ENCODE measurements at regions not wholly inside any gene's neighbourhood (a gene's known extent, or its start where the extent isn't known, plus 50 kb on each side); places are given as distances from the start of the nearest gene placed in this dataset.

DNA sequence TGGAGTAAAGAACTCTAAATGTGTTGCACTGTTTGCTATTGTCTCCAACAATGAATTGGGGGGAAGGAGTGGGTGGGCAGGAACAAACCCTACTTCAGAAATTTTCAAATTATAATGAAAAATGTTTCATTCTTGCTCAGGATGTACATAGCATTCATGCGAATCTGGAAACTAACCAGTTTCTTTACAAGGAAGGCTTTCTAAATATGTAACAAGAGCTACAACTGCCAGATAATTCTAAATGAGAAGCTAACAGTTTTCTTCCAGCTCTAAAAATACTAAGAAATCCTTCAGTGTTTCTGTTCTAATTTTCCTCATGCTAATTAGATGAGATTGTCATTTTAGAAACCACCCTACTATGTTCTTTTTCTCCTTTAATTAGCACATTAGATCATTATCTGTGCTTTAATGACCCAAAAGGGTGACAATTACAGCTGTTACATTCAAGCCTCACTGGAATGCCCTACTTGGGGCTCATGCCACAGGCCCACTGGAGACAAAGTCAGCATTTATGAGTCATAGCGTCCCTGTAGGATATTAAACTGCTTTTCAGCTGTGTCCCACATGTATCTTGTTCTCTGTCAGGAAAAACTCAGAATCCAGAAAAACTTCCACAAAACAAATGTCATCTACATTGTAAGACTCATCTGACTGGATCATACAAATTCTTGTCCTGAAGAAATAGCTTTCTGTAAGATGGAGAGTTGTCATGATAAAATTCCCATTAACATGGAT is 804.6 kb upstream of the CXADR start:
- DNase-seq, result no peak

DNA sequence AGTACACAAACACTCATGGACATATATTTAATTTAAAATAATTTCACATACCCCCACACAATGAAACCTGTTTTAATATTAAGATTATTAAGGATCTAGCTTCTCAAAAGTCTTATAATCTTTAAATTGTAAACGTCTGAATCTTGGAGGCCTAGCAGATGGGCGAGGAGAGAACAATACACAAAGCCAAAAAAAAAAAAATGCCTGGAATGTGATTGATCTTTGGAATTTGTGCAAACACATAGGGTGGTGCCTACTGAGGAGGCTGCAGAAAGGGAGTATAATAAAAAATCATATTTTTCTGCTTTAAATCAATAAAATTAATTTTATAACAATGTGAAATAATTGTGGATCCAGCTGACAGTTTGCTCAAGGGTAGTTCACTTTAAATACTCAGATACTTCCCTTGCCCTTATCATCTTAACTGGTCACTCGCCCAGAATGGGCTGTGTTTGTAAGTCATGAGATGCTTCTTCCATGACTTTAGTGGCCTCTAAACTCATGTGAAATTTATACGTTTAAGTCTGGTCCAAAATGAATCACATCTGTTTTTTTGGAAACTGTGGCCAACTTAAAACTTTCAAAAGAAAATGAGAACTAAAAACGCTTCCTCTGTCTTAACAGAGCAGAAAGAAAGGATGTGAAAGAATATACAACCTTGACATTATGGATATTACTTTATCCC is 802.8 kb upstream of the CXADR start:
- DNase-seq, result no peak

DNA sequence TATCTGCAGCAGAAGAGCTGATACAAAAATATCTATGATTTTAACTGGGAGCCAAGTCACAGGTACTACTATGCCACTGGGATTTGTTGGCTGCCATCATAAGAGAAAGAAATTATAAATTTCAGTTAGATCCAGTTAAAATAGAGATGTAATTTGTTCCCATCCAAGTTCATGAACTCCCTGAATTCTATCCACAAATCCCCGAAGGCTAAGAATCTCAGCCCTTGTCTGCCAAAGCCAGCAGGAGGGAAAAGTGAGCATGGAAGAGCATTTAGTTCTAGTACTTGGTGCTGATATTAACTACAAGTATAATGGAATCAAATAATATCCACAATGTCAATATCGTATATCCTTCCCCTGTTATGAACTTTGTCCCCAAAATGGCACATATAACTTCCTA is 801.1 kb upstream of the CXADR start:
- DNase-seq, result no peak

DNA sequence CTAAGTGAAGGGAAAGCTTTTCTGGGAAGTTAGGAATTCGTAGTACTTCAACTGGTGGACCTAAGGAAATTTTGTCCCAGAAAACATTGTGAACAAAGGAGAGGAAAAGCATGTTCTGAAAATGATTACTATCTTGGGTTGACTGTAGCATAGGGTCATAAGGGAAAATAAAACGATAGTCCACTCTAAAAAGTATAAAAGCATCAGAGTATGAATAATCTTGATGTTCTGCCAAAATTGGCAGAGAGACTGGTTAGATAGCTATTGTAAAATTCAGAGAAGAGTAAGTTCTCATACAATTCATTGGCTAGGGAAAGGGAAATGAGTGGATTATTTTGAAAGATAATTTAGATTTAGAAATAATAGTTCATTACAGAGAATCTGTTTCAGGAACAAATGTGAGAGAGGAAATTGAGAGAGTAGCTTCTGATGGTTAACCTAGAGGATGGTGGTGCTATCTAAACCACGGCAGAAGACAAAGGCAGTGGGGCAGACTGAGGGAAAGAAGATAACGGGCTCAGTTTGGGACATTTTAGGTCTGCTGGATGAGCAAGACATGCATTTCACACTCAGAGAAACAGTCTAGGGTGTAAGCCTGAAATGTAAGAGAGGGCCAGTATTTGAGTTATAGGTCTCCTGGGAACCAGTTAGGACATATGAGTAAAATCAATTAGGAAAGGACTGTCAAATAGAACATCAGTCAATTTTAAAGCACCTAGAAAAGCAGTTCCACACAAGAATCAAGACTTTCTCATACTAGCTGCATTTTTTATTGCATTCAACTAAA is 799.3 kb upstream of the CXADR start:
- DNase-seq, result no peak

DNA sequence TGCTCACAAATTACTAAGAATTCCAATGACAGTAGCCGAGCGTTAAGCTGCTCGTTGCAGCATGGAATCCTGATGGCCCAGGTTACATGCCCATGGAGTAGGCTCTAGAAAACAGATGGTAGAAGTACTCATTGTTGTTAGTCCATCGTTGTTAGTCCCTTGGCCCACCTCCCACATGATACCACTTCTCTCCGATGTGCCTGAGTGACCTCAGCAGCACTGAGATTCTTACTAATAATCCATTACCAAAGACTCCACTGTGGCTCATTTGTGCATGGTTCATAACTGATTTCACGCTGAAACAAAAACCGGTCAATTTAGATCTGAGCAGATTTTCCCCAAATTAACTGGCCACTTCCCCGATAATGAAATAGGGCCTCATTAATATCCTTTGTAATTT is 772.3 kb upstream of the CXADR start:
- no peak for DNase-seq

DNA sequence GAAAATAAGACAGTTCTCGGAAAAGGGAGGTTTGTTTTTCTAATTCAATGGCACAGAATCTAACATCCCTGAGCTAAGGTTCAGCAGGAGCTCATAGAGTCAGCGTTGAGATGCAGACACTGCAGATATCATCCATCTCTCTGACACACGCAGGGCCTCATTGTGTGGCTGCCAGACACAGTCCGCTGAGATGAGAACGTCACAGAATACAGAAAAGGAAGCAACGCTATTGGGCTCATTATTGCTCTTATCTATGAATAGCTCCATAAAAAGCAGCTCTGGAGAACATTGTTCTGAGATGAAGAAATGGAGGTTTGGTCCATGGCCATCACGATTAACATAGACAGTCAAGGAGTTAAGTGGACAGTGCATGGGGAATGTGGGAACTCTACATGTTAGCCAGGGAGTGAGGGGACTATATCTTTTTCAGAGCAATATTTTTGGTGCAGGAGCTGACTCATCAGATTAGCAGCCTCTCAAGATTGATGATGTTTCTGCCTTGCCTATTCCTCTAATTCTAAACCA is 771.6 kb upstream of the CXADR start:
- DNase-seq, result no peak

DNA sequence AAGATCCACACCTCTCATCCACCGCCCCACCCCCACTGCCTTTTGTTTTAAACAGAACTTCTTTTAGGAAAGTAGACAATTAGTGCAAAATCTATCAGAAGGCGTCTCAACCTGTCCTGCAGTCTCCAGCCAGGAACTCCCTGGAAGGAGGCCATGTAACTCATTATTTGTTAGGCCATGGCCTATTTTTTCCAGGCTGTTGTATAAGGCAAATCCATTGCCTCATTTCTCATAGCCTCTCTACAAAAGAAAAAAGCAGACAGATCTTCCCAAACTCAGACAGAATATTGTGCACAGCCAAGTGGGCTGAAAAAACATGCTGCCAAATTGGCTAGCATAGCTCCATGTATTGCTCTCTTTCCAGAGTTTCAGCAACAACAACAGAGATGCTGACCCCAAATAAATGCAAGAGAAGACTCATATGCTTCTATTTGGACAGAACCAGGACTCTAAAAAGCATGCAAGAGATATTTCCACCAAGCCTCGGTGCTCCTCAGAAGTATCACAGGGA is 770.7 kb upstream of the CXADR start:
- DNase-seq, result no peak

GRCh38 chr21:16742741-16743140 is 770.1 kb upstream of the CXADR start:
- no peak for DNase-seq

DNA sequence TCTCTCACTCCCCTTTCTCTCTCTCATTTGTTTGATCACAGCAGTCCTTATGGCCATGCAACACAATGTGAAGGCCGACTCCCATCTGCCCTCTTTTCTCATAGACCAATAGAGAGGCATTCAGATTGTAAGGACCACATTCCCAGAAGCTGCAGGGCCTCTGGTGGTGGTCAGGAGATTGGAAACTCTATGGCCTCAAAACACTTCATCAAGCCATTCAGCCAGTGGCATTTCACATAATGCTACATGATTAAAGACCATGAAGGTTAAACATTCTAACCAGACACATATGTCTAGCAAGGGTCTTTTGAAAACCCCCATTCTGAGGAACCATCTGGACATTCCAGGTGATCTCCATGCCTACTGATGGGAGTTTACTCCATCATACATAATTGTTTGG is 769.5 kb upstream of the CXADR start:
- no peak for DNase-seq

DNA sequence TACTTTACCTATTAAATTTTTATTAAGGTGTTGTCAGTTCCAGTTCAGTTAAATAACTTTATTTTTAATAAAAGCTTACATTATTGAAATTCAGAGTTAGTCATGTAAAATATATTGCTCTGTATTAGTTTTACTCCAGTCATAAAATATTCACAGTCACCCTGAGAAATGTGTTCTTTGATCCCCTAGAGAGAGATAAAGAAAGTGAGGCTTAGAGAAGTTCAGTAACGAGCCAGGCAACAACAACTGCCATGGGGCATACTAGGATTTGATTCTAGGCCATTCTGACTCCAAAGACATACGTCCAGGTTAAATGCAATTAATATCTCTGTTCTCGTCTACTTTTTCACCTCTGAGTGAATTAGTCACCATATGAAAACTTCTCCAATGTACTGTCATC is 761.9 kb upstream of the CXADR start:
- DNase-seq, result no peak

- no peak for DNase-seq
Measured at GRCh38 chr21:16751695-16752474, 761.0 kb upstream of the CXADR start.

- DNase-seq, result no peak
Measured at GRCh38 chr21:16752475-16752857, 760.4 kb upstream of the CXADR start.

DNA sequence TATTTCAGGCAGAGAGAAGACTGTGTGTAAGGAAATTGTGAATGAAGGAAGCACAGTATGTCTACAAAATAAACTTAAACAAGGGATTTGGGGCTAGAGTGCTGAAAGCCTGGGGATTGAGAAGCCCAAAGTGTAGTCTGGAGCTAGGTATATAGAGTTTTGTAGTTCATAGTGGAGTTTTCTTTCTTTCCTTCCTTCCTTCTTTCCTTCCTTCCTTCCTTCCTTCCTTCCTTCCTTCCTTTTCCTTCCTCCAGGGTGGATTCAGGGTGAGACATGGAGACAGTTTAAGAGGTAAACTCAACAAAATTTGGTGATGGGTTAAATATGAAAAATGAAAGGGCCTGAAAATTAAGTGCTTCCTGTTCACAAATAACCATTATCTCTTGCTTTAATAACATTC is 757.8 kb upstream of the CXADR start:
- DNase-seq, result no peak

- DNase-seq, result no peak
Measured at GRCh38 chr21:16767201-16767600, 745.6 kb upstream of the CXADR start.

DNA sequence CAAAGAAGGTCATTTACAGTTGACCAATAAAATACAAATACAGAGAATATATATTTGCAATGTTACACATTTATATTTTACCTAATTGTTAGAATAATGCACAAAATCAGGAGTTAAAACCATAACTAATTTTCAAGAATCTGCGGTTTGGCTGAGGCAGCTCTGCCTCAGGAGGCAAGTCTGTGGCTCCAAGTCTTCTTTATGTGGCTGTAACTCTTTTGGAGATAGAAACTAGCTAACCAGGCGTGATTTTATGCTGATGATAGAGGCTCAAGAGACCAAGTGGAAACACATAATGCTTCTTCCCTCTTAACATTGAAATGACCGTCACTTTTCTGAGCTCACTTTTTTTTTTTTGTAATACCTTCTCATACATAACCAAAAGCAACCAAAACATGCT is 744.7 kb upstream of the CXADR start:
- DNase-seq, result no peak

GRCh38 chr21:16770266-16770665 is 742.6 kb upstream of the CXADR start:
- DNase-seq, result no peak

DNA sequence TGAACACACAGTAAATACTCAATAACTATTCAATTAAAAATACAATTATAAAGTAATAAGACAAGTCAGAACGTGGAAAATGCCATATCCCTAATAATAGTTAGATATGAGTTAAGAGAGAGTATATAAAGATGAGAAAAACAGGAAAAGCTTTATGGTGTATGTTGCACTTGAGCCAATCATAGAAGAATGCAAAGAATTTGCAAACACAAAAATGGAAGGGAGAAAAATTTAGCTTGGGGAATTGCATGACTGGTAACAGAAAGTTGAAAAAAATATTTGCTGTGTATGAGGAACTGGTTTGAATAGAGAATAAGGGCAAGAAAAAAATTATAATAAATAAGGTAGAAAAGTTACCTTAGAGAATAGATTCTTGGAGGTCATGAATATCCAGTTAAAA is 739.6 kb upstream of the CXADR start:
- no peak for DNase-seq

DNA sequence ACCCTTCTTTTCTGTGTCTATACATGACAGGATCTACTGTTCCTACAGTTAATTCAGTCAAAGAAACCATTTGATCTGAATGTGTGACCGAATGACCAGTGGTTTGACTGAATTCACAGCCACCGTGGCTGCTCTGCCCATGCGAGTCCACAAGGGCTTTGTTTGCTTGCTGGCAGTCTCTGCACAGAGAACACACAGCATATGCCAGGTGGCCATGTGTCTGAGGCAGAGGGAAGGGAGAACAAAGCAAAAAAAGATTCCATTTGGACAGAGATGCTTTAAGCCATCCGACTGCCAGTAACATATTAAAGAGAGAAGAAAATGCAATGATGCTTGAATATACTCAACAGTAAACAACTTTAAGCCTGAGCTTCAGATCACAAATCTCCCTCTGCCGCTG is 737.8 kb upstream of the CXADR start:
- DNase-seq, result no peak

GRCh38 chr21:16777041-16777720 is 735.7 kb upstream of the CXADR start:
- no peak for DNase-seq

GRCh38 chr21:16788584-16788983 is 724.3 kb upstream of the CXADR start:
- no peak for DNase-seq

DNA sequence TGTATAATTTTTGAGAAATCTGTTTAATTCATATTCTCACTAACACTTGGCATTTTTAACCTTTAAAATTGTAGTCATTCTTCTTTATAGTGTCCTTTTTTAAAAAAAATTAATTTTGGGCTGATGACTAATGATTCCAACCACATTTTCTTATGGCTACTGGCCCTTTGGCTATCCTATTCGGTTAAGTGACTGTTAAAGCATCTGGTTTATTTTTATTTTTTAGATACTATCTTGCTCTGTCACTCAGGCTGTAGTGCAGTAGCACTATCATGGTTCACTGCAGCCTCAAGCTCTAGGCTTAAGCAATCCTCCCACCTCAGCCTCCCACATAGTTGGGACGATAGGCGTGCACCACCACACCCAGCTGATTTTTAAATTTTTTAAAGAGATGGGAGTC is 723.2 kb upstream of the CXADR start:
- no peak for DNase-seq

GRCh38 chr21:16792101-16792500 is 720.7 kb upstream of the CXADR start:
- no peak for DNase-seq
